Neural cell (in vitro differentiated cells): ENCODE measurements at regions not wholly inside any gene's neighbourhood (a gene's known extent, or its start where the extent isn't known, plus 50 kb on each side); places are given as distances from the start of the nearest gene placed in this dataset.
"Not testable (repeated sequence)": the region's sequence is repeated elsewhere in the genome, so short reads cannot be mapped to it uniquely, and the experiment has no call there.

ENCODE experiments used
- H2AFZ ChIP-seq: fragments of 200-600, 300-800 bp; sonication (generic), shearing (Covaris generic); 2 replicates; pipeline ENCODE4 v1.6.0; 2014; ENCODE audit warnings: low read depth, mild to moderate bottlenecking, antibody characterized with exemption, low read length, moderate library complexity
- H3F3A ChIP-seq: fragments of 200-600 bp; shearing (Covaris generic); 2 replicates; pipeline ENCODE4 v1.6.1; 2016; ENCODE audit warnings: mild to moderate bottlenecking, moderate library complexity, mixed read lengths, antibody characterized with exemption, low read length; ENCODE audit not compliant: insufficient read depth, poor library complexity, severe bottlenecking
- H3K27ac ChIP-seq: fragments of 200-600, 300-800 bp; sonication (generic), shearing (Covaris generic); 2 replicates; pipeline ENCODE4 v1.5.1; 2014; ENCODE audit warnings: mild to moderate bottlenecking, low read length, moderate library complexity
- H3K27me3 ChIP-seq: fragments of 300-800, 200-600 bp; sonication (generic), shearing (Covaris generic); 2 replicates; pipeline ENCODE4 v1.6.0; 2014; ENCODE audit warnings: mild to moderate bottlenecking, low read depth, low read length, moderate library complexity; ENCODE audit not compliant: insufficient read depth
- H3K36me3 ChIP-seq: fragments of 300-800, 200-600 bp; sonication (generic), shearing (Covaris generic); 2 replicates; pipeline ENCODE4 v1.5.1; 2014; ENCODE audit warnings: mild to moderate bottlenecking, antibody characterized with exemption, low read length, moderate library complexity; ENCODE audit not compliant: insufficient read depth
- H3K4me2 ChIP-seq: fragments of 300-800, 200-600 bp; sonication (generic), shearing (Covaris generic); 2 replicates; pipeline ENCODE4 v1.6.0; 2014; ENCODE audit warnings: mild to moderate bottlenecking, low read length
- H3K4me3 ChIP-seq: fragments of 300-800, 200-600 bp; sonication (generic), shearing (Covaris generic); 2 replicates; pipeline ENCODE4 v1.5.1; 2014; ENCODE audit warnings: mild to moderate bottlenecking, low read length, moderate library complexity
- H3K79me2 ChIP-seq: fragments of 200-600 bp; shearing (Covaris generic); replicated peaks from 2 replicates; pipeline ENCODE4 v1.6.0; 2014; ENCODE audit warnings: mild to moderate bottlenecking, low read length, moderate library complexity; ENCODE audit not compliant: insufficient read depth
- H3K9ac ChIP-seq: fragments of 300-800, 200-600 bp; sonication (generic), shearing (Covaris generic); 2 replicates; pipeline ENCODE4 v1.6.1; 2016; ENCODE audit warnings: mild to moderate bottlenecking, low read length, mixed read lengths
- H3K9me2 ChIP-seq: fragments of 200-600 bp; shearing (Covaris generic); 2 replicates; pipeline ENCODE4 v1.6.1; 2016; ENCODE audit warnings: mild to moderate bottlenecking, low read length, mixed read lengths; ENCODE audit not compliant: insufficient read depth
- H3K9me3 ChIP-seq: fragments of 200-600, 300-800 bp; sonication (generic), shearing (Covaris generic); 2 replicates; pipeline ENCODE4 v1.6.1; 2016; ENCODE audit warnings: mild to moderate bottlenecking, mixed run types, low read length, moderate library complexity, mixed read lengths
- H4K20me1 ChIP-seq: fragments of 200-600 bp; shearing (Covaris generic); 2 replicates; pipeline ENCODE4 v1.6.1; 2016; ENCODE audit warnings: mild to moderate bottlenecking, mixed run types; ENCODE audit not compliant: insufficient read depth
- EP300 ChIP-seq: fragments of 450-650 bp; conservative IDR thresholded peaks from 2 replicates; pipeline ENCODE4 v1.6.1; 2014; ENCODE audit warnings: antibody characterized with exemption, mild to moderate bottlenecking, moderate library complexity; ENCODE audit not compliant: poor library complexity, severe bottlenecking
- EZH2 ChIP-seq: fragments of 200-600, 300-800 bp; shearing (Covaris generic), sonication (generic); IDR thresholded peaks from 2 replicates; pipeline ENCODE4 v1.6.1; 2014; ENCODE audit warnings: antibody characterized with exemption, low read length, borderline replicate concordance, mild to moderate bottlenecking; ENCODE audit not compliant: insufficient read depth, poor library complexity, severe bottlenecking
- MXI1 ChIP-seq: fragments of 450-650 bp; conservative IDR thresholded peaks from 2 replicates; pipeline ENCODE4 v1.6.1; 2014; ENCODE audit warnings: antibody characterized with exemption, mild to moderate bottlenecking; ENCODE audit not compliant: poor library complexity, severe bottlenecking
- POLR2AphosphoS5 ChIP-seq: IDR thresholded peaks from 2 replicates; pipeline ENCODE4 v1.6.1; 2012
- RAD21 ChIP-seq: fragments of 450-650 bp; conservative IDR thresholded peaks from 2 replicates; pipeline ENCODE4 v1.6.1; 2014; ENCODE audit warnings: antibody characterized with exemption, mild to moderate bottlenecking, moderate library complexity
- SMC3 ChIP-seq: fragments of 450-650 bp; conservative IDR thresholded peaks from 2 replicates; pipeline ENCODE4 v1.6.1; 2014; ENCODE audit warnings: antibody characterized with exemption, mild to moderate bottlenecking, moderate library complexity; ENCODE audit not compliant: poor library complexity
- TAF1 ChIP-seq: IDR thresholded peaks from 2 replicates; pipeline ENCODE4 v1.6.1; 2012; ENCODE audit warnings: low read depth
- TF ChIP-seq, protein P1 (sequence below): fragments of 450-650 bp; IDR thresholded peaks from 2 replicates; pipeline ENCODE4 v1.5.1; 2014; ENCODE audit warnings: antibody characterized with exemption, mild to moderate bottlenecking, moderate library complexity; ENCODE audit not compliant: poor library complexity, severe bottlenecking
- TF ChIP-seq, protein P2 (sequence below): IDR thresholded peaks from 2 replicates; pipeline ENCODE4 v1.6.1; 2012; ENCODE audit warnings: borderline replicate concordance

DNA sequence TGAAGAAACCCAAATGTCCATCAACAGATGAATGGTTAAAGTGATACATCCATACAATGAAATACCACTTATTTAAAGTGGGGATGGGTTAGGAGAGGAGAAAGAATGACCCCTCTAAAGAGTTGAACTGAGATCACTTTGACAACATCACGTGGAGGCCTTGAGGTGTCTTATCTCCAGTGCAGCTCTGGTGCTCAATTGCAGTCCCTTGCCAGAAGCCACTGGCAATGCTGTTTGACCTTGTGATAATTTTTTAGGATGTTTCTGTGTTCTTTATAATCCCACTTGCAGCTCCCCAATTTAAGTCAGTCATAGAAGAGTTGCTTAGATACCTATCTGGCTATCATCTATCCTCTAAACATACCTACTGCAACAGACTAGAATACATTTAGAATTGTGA lies 167.6 kb downstream of the ZNF648 start:
- H3K79me2 ChIP-seq = no peaks in the 10 kb centered on the region
- no peak overlapping the region for H3K4me2 ChIP-seq
- H3K9me3 ChIP-seq = no peaks in the 10 kb centered on the region
- H3K4me3 ChIP-seq = no peak overlapping the region
- no peaks in the 10 kb centered on the region for H3K27me3 ChIP-seq
- TF ChIP-seq, protein P1, sequence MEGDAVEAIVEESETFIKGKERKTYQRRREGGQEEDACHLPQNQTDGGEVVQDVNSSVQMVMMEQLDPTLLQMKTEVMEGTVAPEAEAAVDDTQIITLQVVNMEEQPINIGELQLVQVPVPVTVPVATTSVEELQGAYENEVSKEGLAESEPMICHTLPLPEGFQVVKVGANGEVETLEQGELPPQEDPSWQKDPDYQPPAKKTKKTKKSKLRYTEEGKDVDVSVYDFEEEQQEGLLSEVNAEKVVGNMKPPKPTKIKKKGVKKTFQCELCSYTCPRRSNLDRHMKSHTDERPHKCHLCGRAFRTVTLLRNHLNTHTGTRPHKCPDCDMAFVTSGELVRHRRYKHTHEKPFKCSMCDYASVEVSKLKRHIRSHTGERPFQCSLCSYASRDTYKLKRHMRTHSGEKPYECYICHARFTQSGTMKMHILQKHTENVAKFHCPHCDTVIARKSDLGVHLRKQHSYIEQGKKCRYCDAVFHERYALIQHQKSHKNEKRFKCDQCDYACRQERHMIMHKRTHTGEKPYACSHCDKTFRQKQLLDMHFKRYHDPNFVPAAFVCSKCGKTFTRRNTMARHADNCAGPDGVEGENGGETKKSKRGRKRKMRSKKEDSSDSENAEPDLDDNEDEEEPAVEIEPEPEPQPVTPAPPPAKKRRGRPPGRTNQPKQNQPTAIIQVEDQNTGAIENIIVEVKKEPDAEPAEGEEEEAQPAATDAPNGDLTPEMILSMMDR = no peak
- TF ChIP-seq EZH2 (no peak), SMC3 (no peak), EP300 (no peak), RAD21 (no peak), TAF1 (no peak), POLR2AphosphoS5 (no peak), MXI1 (no peak)
- TF ChIP-seq, protein P2, sequence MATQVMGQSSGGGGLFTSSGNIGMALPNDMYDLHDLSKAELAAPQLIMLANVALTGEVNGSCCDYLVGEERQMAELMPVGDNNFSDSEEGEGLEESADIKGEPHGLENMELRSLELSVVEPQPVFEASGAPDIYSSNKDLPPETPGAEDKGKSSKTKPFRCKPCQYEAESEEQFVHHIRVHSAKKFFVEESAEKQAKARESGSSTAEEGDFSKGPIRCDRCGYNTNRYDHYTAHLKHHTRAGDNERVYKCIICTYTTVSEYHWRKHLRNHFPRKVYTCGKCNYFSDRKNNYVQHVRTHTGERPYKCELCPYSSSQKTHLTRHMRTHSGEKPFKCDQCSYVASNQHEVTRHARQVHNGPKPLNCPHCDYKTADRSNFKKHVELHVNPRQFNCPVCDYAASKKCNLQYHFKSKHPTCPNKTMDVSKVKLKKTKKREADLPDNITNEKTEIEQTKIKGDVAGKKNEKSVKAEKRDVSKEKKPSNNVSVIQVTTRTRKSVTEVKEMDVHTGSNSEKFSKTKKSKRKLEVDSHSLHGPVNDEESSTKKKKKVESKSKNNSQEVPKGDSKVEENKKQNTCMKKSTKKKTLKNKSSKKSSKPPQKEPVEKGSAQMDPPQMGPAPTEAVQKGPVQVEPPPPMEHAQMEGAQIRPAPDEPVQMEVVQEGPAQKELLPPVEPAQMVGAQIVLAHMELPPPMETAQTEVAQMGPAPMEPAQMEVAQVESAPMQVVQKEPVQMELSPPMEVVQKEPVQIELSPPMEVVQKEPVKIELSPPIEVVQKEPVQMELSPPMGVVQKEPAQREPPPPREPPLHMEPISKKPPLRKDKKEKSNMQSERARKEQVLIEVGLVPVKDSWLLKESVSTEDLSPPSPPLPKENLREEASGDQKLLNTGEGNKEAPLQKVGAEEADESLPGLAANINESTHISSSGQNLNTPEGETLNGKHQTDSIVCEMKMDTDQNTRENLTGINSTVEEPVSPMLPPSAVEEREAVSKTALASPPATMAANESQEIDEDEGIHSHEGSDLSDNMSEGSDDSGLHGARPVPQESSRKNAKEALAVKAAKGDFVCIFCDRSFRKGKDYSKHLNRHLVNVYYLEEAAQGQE = no peak
- H3K9ac ChIP-seq = no peak overlapping the region
- H2AFZ ChIP-seq = no peak overlapping the region
- H3F3A ChIP-seq = no peaks in the 10 kb centered on the region
- no peak overlapping the region for H3K27ac ChIP-seq
- H4K20me1 ChIP-seq = no peaks in the 10 kb centered on the region
- no peaks in the 10 kb centered on the region for H3K36me3 ChIP-seq
- no peaks in the 10 kb centered on the region for H3K9me2 ChIP-seq

DNA sequence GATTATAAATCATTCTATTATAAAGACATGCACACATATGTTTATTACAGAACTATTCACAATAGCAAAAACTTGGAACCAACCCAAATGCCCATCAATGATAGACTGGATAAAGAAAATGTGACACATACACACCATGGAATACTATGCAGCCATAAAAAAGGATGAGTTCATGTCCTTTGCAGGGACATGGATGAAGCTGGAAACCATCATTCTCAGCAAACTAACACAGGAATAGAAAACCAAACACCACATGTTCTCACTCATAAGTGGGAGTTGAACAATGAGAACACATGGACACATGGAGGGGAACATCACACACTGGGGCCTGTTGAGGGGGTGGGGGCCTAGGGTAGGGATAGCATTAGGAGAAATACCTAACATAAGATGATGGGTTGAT lies 168.4 kb downstream of the ZNF648 start:
- H4K20me1 ChIP-seq, H2AFZ ChIP-seq, H3K9me3 ChIP-seq, H3K79me2 ChIP-seq, H3K27ac ChIP-seq, H3K9ac ChIP-seq, H3K9me2 ChIP-seq, H3K36me3 ChIP-seq, H3K4me2 ChIP-seq, H3K4me3 ChIP-seq, H3K27me3 ChIP-seq, H3F3A ChIP-seq: not testable (repeated sequence)

DNA sequence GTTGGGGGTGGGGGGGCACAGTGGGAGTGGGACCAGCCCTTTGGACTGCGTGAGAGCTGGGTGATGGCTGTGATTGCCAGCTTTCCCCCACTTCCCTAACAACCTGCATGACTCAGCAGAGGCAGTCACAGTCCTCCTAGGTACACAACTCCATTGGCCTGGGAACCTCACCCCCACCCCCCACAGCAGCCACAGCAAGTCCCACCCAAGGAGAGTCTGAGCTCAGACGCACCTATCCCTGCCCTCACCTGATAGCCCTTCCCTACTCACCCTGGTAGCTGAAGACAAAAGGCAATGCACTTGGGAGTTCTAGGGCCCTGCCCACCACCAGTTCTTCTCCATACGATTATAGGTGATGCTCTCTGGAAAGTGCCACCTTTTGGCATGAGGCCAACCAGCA lies 188.9 kb downstream of the ZNF648 start:
- H3K9me2 ChIP-seq = no peaks in the 10 kb centered on the region
- no peaks in the 10 kb centered on the region for H3K9me3 ChIP-seq
- H3K4me2 ChIP-seq = no peak overlapping the region

More for the DNA sequence above, 188.9 kb downstream of the ZNF648 start:
- no peaks in the 10 kb centered on the region for H3K36me3 ChIP-seq
- H3K9ac ChIP-seq = no peak overlapping the region
- no peaks in the 10 kb centered on the region for H3K79me2 ChIP-seq
- no peaks in the 10 kb centered on the region for H3K27me3 ChIP-seq
- H2AFZ ChIP-seq = no peak overlapping the region
- H3K4me3 ChIP-seq = no peak overlapping the region
- TF ChIP-seq, protein P2 = no peak
- TF ChIP-seq EP300 = no peak
- TF ChIP-seq, protein P1 = no peak
- no peak for TF ChIP-seq POLR2AphosphoS5
- no peak for TF ChIP-seq RAD21
- no peak for TF ChIP-seq TAF1
- TF ChIP-seq MXI1 = no peak
- TF ChIP-seq SMC3 = no peak
- no peak for TF ChIP-seq EZH2
- H3K27ac ChIP-seq = no peak overlapping the region
- H3F3A ChIP-seq = no peaks in the 10 kb centered on the region
- H4K20me1 ChIP-seq = no peaks in the 10 kb centered on the region
